ENCODE measurements at regions not wholly inside any gene's neighbourhood (a gene's known extent, or its start where the extent isn't known, plus 50 kb on each side); places are given as distances from the start of the nearest gene placed in this dataset.

DNA sequence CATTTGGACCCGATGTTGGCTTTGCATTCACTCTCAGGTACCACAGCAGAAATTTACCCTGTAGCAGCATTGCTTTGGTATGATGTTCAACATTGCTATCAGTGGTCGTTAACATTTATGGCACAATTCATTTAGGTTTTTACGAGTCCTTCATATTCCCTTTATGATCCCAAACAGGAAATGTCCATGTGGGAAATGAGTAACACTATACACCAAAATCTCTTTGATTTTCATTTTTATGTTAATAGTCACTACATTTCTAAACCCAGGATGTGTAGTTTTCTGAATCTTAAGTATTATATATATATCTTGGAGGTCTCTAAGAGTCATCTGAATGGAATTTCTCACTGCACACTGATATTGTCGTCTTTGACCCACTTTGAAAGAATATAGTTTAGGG is 78.5 kb upstream of the RBMS3 start:
- DNase-seq, result no peak

DNA sequence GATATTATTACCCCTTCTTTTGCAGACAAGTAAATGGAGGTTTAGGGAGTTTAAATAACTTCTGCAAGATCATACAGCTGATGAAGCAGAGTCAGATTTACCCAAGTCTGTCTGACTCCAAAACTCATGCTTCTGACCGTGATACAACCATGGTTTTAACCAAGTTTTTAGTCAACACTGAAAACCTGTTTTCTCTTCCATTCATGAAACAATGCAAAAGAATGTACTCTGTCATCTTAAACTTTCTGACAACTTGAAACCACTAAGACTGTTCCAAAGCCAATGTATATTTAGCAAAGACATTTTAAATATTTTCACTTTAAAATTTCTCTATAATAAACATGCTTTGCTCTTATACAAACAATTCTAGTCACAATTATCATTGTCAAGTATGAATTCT is 77.0 kb upstream of the RBMS3 start:
- no peak for DNase-seq

DNA sequence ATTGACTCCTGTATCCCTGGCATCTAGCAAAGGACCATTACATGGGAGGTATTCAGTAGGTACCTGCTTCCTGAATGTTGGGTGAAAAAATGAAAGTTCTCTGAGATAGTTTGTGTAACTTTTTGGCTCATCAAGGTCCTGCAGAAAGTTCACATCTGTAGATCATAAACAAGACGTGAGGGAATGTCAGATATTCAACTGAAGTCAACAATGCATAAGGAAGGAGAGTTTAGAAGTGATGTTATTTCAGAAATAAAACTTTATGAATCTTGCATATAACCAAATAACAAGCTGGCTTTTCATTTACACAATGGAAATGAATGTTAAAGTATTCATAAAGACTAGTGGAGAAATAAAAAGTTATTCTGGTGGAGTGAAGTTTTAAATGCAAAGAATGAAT is 73.4 kb upstream of the RBMS3 start:
- DNase-seq, result no peak

DNA sequence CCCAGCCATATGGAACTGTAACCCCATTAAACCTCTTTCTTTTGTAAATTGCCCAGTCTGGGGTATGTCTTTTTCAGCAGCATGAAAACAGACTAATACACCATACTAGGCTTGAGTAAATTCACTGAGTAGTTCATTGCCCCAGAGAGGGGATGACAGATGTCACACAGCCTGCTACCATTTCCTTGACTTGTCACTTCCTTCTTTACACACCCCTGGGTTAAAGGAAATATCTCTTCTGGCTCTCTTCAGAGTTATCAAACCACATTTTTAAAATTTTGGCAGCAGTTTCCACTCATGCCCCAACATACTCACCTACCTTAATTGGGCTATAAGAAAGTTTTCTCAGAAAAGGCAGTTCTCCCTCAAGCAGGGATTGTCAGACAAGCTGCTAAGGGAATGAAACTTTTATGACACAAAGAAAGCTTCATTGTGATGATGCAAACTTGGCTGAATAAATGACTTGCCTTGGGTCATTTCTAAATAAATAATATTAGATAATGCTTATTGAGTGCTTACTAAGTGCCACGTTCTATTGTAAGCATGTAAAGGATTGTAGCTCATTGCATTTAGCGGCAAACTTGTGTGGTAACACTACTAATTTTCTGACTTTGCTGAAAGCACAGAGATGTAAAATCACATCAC is 68.0 kb upstream of the RBMS3 start:
- DNase-seq, result no peak

DNA sequence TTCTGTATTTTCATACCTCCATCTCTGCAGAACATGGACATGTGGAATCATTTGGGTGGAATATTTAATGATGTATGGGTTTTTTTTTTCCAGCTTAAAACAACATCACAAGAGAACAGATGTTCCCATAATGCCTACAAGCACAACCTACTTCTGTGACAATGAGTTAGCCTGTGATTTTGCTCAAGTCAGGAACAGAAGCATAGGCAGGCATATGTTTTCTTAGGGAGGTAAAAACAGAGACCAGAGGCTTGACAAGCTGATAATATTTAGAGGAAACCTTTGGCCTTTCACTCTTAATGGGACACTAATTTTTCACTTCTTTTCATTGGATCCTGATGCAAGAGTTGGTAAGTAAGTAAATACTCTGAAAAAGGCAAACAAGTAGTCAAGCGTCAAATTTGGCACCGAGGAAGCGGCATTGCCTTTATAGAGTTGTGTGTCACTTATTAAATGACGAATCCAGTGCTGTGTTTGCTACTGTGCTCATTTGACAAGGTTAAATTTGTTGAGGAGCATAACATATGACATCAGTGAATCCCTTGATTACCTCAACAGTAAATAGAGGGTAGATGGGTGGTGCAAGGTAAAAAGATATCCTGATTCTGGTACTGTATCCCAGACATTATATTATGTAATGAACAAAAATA is 66.7 kb upstream of the RBMS3 start:
- DNase-seq, result no peak

DNA sequence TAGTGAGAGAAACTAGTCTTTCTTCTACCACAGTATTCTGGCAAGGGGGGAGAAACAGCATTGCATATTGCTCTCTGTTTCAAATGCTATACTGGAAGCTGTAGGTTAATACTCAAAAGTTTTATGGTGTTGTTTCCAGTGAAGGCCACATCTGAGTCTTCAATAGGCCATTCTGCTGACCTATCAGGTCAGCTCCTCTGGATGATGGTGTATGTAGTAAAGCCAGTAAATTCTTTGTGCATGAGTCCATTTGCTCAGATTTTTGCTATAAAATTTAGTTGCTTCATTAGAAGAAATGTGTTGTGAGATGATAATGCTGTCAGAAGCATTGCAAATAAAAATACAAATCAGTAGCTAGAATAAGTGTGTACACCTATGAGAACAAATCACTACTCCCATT is 64.9 kb upstream of the RBMS3 start:
- no peak for DNase-seq

DNA sequence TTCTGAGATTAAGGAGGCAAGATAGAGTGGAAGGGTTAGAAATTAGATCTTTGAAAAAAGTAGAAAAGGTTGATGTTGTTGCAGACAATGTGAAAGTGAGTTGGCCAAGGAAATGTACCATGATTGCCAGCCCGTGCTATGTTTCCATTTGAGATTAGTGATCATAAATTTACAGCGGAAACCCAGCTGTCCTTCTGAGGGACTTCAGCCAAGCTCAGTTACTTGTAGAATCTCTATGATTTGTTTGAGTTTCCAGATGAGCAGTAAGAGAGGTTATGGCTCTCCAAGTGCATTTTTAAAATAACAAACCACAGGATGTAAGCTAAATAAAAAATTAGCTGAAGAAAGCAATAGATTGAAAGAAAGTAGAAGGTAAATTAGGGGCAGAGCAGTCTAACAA is 54.2 kb upstream of the RBMS3 start:
- no peak for DNase-seq

DNA sequence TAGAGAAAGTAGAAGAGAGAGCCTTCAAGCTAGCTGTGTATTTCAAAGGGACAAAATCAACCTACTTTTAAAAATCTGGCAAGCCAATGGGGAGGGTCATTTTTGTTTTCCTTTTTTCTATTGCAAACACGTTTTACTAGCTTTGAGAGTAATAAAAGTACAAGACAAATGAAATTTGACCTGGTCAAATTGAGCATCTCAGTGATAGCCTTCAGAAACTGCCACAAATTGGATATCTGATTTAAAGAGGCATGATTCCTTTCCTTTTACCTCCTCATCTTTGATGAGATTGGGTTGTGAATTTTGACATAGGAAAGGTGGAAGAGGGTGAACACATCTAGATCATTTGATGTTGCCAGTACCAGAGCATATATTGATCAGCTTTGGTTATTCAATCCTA is 53.6 kb upstream of the RBMS3 start:
- no peak for DNase-seq
